ENCODE measurements at regions not wholly inside any gene's neighbourhood (a gene's known extent, or its start where the extent isn't known, plus 50 kb on each side); places are given as distances from the start of the nearest gene placed in this dataset.
"Not testable (repeated sequence)": the region's sequence is repeated elsewhere in the genome, so short reads cannot be mapped to it uniquely, and the experiment has no call there.

DNA sequence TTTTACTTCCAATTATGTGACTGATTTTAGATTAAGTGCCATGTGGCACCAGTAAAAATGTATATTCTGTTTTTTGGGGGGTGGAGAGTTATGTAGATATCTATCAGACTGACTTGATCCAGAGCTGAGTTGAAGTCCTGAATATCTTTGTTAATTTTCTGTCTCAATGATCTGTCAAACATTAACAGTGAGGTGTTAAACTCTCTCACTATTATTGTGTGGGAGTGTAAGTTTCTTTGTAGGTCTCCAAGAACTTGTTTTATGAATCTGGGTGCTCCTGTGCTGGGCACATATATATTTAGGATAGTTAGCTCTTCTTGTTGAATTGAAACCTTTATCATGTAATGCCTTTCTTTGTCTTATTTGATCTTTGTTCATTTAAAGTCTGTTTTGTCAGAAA lies 276.5 kb upstream of the USP25 start:
- ATAC-seq = no peak

DNA sequence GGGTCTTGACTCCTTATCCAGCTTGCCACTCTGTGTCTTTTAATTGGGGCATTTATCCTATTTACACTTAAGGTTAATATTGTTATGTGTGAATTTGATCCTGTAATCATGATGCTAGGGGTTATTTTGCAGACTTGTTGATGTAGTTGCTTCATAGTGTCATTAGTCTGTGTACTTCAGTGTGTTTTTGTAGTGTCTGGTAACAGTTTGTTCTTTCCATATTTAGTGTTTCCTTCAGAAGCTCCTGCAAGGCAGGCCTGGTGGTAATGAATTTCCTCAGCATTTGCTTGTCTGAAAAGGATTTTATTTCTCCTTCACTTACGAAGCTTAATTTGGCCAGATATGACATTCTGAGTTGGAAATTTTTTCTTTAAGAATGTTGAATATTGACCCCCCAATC lies 276.0 kb upstream of the USP25 start:
- ATAC-seq = not testable (repeated sequence)

More for the DNA sequence above, 276.5 kb upstream of the USP25 start:
- TF ChIP-seq ZFP30 (CRISPR knock-in tag; IDR thresholded peaks at IDR 0.05) (no peak), ZNF565 (CRISPR knock-in tag; conservative IDR thresholded peaks at IDR 0.05; ENCODE audit: low read depth) (no peak), BACH2 (CRISPR knock-in tag; IDR thresholded peaks at IDR 0.05; ENCODE audit: borderline replicate concordance) (no peak), ZC3H10 (CRISPR knock-in tag; IDR thresholded peaks at IDR 0.05) (no peak), ARNTL (CRISPR knock-in tag; IDR thresholded peaks at IDR 0.05; ENCODE audit: borderline replicate concordance, low read depth) (no peak), TCF4 (CRISPR knock-in tag; IDR thresholded peaks at IDR 0.05; ENCODE audit: borderline replicate concordance) (no peak), ESRRG (CRISPR knock-in tag; IDR thresholded peaks at IDR 0.05) (no peak), OSR1 (CRISPR knock-in tag; IDR thresholded peaks at IDR 0.05) (no peak), ZFP3 (CRISPR knock-in tag; IDR thresholded peaks at IDR 0.05) (no peak), CSDC2 (CRISPR knock-in tag; IDR thresholded peaks at IDR 0.05) (no peak), PPARA (CRISPR knock-in tag; IDR thresholded peaks at IDR 0.05; ENCODE audit: borderline replicate concordance) (no peak), GLIS3 (CRISPR knock-in tag; IDR thresholded peaks at IDR 0.05) (no peak), TOX (CRISPR knock-in tag; IDR thresholded peaks at IDR 0.05; ENCODE audit: borderline replicate concordance) (no peak), ZNF8 (CRISPR knock-in tag; IDR thresholded peaks at IDR 0.05) (no peak), RARB (CRISPR knock-in tag; IDR thresholded peaks at IDR 0.05) (no peak), SNAI2 (CRISPR knock-in tag; IDR thresholded peaks at IDR 0.05) (no peak), ISL1 (CRISPR knock-in tag; IDR thresholded peaks at IDR 0.05) (no peak)
- TF ChIP-seq, protein P1, sequence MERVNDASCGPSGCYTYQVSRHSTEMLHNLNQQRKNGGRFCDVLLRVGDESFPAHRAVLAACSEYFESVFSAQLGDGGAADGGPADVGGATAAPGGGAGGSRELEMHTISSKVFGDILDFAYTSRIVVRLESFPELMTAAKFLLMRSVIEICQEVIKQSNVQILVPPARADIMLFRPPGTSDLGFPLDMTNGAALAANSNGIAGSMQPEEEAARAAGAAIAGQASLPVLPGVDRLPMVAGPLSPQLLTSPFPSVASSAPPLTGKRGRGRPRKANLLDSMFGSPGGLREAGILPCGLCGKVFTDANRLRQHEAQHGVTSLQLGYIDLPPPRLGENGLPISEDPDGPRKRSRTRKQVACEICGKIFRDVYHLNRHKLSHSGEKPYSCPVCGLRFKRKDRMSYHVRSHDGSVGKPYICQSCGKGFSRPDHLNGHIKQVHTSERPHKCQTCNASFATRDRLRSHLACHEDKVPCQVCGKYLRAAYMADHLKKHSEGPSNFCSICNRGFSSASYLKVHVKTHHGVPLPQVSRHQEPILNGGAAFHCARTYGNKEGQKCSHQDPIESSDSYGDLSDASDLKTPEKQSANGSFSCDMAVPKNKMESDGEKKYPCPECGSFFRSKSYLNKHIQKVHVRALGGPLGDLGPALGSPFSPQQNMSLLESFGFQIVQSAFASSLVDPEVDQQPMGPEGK (CRISPR knock-in tag; IDR thresholded peaks at IDR 0.05; ENCODE audit: borderline replicate concordance) = no peak
- TF ChIP-seq, protein P2, sequence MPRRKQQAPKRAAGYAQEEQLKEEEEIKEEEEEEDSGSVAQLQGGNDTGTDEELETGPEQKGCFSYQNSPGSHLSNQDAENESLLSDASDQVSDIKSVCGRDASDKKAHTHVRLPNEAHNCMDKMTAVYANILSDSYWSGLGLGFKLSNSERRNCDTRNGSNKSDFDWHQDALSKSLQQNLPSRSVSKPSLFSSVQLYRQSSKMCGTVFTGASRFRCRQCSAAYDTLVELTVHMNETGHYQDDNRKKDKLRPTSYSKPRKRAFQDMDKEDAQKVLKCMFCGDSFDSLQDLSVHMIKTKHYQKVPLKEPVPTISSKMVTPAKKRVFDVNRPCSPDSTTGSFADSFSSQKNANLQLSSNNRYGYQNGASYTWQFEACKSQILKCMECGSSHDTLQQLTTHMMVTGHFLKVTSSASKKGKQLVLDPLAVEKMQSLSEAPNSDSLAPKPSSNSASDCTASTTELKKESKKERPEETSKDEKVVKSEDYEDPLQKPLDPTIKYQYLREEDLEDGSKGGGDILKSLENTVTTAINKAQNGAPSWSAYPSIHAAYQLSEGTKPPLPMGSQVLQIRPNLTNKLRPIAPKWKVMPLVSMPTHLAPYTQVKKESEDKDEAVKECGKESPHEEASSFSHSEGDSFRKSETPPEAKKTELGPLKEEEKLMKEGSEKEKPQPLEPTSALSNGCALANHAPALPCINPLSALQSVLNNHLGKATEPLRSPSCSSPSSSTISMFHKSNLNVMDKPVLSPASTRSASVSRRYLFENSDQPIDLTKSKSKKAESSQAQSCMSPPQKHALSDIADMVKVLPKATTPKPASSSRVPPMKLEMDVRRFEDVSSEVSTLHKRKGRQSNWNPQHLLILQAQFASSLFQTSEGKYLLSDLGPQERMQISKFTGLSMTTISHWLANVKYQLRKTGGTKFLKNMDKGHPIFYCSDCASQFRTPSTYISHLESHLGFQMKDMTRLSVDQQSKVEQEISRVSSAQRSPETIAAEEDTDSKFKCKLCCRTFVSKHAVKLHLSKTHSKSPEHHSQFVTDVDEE (CRISPR knock-in tag; IDR thresholded peaks at IDR 0.05) = no peak
- TF ChIP-seq, protein P3, sequence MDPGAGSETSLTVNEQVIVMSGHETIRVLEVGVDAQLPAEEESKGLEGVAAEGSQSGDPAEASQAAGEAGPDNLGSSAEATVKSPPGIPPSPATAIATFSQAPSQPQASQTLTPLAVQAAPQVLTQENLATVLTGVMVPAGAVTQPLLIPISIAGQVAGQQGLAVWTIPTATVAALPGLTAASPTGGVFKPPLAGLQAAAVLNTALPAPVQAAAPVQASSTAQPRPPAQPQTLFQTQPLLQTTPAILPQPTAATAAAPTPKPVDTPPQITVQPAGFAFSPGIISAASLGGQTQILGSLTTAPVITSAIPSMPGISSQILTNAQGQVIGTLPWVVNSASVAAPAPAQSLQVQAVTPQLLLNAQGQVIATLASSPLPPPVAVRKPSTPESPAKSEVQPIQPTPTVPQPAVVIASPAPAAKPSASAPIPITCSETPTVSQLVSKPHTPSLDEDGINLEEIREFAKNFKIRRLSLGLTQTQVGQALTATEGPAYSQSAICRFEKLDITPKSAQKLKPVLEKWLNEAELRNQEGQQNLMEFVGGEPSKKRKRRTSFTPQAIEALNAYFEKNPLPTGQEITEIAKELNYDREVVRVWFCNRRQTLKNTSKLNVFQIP (CRISPR knock-in tag; IDR thresholded peaks at IDR 0.05; ENCODE audit: borderline replicate concordance, low read depth) = no peak

DNA sequence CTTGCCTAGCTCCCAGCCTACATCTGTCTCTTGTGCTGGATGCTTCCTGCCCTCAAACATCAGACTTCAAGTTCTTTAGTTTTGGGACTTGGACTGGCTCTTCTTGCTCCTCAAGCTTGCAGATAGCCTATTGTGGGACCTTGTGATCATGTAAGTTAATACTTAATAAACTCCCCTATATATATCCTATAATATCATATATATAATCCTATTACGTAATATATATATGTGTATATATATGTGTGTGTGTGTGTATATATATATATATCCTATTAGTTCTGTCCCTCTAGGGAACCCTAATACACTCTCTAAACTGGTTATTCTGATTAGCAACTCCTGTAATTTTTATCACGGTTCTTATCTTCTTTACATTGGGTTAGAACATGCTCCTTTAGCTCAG lies 274.9 kb upstream of the USP25 start:
- not testable (repeated sequence) for ATAC-seq

DNA sequence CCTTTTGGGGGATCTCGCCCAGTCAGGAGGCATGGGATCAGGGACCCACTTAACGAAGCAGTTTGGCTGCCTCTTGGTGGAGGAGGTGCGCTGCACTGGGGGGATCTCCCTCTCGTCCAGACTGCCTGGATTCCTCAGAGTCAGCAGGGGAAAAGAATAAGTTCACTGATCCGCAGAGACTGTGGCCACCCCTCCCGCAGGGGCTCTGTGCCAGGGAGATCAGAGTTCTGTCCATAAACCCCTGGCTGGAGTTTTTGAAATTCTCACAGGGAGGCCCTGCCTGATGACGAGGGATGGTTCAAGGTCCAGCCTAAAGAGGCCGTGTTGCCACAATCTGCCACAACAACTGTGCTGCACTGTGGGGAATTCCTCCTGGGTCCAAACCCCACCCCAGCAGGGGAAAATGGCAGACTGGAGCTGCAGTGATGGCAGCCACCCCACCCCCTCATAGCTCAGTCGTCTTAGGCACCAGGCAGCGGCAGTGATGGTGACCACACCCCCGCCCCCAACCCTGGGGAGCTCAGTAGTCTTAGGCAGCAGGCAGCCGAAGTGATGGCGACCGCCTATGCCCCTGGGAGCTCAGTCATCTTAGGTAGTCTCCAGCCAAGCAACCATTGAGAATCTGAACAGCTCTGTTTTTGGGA lies 273.8 kb upstream of the USP25 start:
- ATAC-seq = no peak
- TF ChIP-seq, protein P2 (CRISPR knock-in tag; IDR thresholded peaks at IDR 0.05) = no peak
- no peak for TF ChIP-seq ZC3H10 (CRISPR knock-in tag; IDR thresholded peaks at IDR 0.05)
- no peak for TF ChIP-seq BACH2 (CRISPR knock-in tag; IDR thresholded peaks at IDR 0.05; ENCODE audit: borderline replicate concordance)
- no peak for TF ChIP-seq ZFP30 (CRISPR knock-in tag; IDR thresholded peaks at IDR 0.05)

Data from SK-N-SH treated with all-trans-retinoic acid at 6 μM for 48 hours (cell line).